IPS DF 19.7 (cell line): ENCODE measurements at regions not wholly inside any gene's neighbourhood (a gene's known extent, or its start where the extent isn't known, plus 50 kb on each side); places are given as distances from the start of the nearest gene placed in this dataset.
"Not testable (repeated sequence)": the region's sequence is repeated elsewhere in the genome, so short reads cannot be mapped to it uniquely, and the experiment has no call there.

Experiments
- DNase-seq: peaks from one replicate; pipeline ENCODE4 v3.0.0-alpha.2; 2013; ENCODE audit warnings: low read depth, low spot score

- DNase-seq: no peak
Observed at GRCh38 chr6:88456221-88456859, 290.2 kb upstream of the CNR1 start.

GRCh38 chr6:88455317-88455716, 289.2 kb upstream of the CNR1 start:
- DNase-seq: no peak

DNA sequence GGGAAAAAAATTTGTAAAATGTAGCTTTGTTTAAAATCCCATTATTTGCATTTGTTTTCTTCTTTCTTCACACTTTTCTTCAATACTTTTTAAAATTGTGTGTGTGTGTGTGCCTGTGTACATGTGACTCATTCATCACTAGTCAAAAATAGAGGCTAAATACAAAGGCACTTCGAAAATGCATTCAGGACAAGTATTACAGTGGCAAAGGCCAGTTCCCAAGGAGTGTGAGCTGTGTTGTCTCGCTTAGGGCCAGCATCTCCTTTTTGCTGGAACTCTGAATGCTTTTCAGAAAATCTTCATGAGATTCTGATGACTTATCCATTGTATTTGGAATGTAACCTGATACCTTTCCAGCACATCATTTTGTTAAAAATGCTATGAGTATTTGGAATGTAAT, 288.5 kb upstream of the CNR1 start:
- no peak for DNase-seq

DNA sequence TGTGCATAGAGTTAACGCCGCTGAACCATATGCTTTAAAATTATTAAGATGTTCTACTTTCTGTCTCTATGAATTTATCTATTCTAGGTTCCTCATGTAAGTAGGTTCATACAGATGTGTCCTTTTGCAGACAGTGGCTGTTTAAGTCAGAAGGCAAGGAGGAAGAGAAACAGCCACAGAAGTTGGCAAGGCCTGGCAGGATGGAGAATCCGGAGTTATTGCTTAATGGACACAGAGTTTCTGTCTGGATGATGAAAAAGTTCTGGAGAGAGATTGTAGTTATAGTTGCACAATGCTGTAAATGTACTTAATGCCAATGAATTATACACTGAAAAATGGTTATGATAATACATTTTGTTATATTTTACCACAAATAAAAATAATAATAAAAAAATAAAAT, 283.6 kb upstream of the CNR1 start:
- DNase-seq: no peak

DNA sequence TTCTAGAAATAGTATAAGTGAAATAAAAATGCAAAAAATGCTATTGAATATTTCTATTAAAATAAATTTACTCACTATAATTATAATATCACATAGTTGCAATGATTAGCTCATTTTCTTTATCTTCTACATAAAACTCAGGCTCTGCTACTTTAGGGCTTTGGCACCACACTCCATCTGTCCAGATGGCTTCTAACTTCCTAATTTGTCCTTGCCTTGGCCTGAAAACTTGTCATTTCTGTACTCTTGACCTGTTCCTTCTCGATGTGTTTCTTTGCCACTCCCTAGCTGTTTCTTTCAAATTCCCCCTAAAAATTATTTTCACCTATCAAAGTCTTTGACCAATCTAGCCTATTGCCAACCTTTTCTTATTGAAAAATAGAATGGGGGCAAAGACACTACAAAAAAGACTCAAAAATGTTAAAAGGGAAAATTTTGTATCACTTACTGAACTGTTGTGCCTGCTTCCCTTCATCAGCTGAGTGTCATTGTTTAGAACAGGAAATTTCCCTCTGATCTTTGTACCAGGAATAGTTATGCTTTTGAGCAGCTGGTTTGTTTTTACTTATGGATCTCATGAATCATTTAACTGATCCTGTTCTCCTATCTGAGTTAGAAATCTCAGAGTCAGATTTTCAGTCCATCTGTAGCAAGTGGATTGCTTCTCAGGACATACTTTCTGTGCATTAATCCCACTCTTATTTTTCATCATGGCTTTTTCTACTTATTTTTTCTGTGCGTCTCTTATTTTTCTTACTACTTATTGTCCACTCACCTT, 279.2 kb upstream of the CNR1 start:
- no peak for DNase-seq

DNA sequence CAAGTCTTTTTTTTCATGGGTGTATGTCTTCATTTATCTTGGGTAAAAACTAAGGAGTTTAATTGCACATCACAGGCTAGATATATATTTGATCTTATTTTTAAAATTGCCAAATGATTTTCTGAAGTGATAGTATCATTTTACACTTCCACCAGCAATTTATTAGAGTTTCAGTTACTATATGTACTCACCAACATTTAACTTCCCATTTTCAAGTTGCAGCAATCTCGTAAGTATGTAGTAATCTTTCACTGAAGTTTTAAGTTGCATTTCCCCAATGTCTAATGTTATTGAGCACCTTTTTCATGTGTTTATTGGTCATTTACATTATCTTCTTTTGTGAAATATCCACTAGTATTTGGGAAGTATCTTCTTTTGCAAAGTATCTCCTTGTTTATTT, 277.4 kb upstream of the CNR1 start:
- DNase-seq: no peak

DNA sequence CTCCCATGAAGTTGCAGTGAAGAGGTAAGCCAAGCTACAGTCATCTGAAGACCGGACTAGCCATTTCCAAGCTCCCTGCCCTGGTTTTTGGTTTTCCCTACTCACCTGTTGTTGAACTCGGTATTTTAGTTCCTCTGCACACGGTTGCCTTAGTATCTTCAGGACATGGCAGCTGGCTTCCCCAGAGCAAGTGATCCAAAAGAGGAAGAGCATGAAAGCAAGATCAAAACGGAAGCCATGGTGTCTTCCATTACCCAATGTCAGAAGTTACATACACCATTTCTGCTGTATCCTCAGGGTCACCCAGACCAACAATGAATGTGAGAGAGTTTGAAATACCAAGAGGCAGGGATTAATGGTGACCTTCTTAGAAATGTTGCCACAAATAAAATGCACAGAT, 276.6 kb upstream of the CNR1 start:
- DNase-seq: no peak

DNA sequence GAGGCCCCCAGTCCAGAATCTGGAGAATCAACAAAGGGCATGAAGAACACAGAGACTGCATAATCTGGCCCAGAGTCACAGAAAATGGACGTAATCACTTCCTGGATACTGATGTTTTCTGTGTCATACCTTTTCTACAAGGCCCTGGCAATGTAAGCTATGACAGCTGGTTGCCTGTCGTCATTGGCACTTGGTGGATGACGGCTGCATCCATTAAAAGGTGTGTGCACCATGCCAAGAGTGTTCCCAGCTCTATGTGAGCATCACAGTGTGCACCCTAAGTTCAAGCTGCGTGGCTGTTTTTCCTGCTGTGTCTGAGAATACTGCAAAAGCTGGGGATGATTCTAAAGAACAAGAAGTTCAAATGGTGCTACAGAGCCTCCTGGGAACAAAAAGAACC, 275.2 kb upstream of the CNR1 start:
- DNase-seq: no peak

- DNase-seq: no peak
Observed at GRCh38 chr6:88428068-88428467, 261.9 kb upstream of the CNR1 start.

GRCh38 chr6:88426005-88426404, 259.9 kb upstream of the CNR1 start:
- no peak for DNase-seq

DNA sequence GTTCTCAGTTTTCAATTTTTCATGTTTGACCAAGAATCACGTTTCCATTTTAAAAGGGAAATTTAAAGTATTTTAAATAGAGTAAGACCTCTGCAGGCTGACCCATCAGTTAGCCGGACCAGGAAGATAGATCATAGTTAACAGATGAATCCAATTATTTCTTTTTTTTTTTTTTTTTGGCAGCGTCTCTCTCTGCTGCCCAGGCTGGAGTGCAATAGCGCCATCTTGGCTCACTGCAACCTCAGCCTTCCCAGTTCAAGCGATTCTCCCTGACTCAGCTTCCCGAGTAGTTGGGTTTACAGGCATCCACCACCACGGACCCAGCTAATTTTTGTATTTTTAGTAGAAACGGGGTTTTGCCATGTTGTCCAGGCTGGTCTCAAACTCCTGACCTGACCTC, 256.7 kb upstream of the CNR1 start:
- no peak for DNase-seq

GRCh38 chr6:88420967-88421488, 254.9 kb upstream of the CNR1 start:
- DNase-seq: not testable (repeated sequence)

- not testable (repeated sequence) for DNase-seq
Observed at GRCh38 chr6:88418921-88419810, 253.0 kb upstream of the CNR1 start.

GRCh38 chr6:88417361-88417760, 251.2 kb upstream of the CNR1 start:
- DNase-seq: not testable (repeated sequence)

DNA sequence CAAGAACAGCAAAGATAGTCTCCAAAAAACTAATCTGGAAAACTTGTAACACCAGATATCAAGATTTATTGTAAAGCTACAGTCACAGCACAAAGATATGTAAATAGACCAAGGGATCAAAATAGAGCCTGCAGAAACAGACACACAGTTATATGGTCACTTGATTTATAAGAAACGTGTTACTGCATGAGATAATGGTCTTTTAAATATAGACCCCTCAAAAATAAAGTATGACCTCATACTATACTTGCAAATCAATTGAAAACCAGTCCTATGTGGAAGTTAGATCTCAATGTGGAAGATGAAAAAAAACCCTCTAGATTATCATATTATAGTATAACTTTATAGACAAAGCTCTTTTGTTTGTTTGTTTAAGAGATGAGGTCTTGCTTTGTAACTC, 247.3 kb upstream of the CNR1 start:
- DNase-seq: no peak

- DNase-seq: not testable (repeated sequence)
Observed at GRCh38 chr6:88408355-88408754, 242.2 kb upstream of the CNR1 start.

DNA sequence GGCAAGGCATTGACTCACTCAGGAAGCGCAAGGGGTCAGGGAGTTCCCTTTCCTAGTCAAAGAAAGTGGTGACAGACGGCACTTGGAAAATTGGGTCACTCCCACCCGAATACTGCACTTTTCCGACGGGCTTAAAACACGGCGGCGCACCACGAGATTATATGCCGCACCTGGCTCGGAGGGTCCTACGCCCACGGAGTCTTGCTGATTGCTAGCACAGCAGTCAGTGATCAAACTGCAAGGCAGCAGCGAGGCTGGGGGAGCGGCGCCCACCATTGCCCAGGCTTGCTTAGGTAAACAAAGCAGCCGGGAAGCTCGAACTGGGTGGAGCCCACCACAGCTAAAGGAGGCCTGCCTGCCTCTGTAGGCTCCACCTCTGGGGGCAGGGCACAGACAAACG, 240.5 kb upstream of the CNR1 start:
- not testable (repeated sequence) for DNase-seq

DNA sequence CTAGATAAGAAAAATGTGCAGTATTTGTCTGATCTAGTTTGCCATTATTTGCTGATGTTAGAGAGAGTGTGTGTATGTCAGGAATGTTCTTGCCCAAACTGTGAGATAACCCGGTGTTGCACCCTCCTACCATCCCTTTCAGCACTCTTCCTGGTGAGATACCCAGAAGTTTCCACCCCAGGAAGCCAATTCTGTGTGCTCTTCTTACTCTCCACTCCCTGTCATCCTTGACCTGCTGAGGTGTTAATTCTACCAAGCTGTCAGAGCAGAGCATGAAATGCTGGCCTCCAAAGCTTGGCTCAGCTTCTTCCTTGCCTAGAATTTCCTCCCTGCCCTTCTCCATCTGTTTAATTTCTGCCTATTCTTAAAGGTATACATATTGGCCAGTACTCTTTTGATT, 237.3 kb upstream of the CNR1 start:
- DNase-seq: no peak

DNA sequence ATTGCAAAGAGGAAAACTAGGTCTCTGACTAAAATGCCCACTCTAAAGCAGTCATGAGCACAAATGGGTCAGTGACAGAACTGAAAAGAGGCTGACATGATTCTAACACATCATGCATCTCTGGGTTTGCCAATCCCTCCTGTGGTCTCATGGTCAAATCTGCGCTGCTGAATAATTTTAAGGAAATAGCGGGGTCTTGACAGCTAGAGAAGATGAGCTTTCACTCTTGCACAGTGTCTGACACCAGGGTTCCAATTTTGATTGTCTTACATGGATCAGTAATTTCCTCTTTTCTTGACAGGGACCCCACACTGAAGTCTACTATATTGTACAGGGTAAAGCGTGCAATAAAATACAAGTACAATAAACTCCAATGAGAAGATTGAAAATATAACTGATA, 236.8 kb upstream of the CNR1 start:
- DNase-seq: no peak

GRCh38 chr6:88390998-88391397, 224.9 kb upstream of the CNR1 start:
- not testable (repeated sequence) for DNase-seq

- DNase-seq: no peak
Observed at GRCh38 chr6:88388589-88388988, 222.4 kb upstream of the CNR1 start.

GRCh38 chr6:88386167-88386566, 220.0 kb upstream of the CNR1 start:
- no peak for DNase-seq
